Islet precursor cell (in vitro differentiated cells): ENCODE measurements at regions not wholly inside any gene's neighbourhood (a gene's known extent, or its start where the extent isn't known, plus 50 kb on each side); places are given as distances from the start of the nearest gene placed in this dataset.

Experiments
- DNase-seq: peaks from one replicate; pipeline ENCODE4 v3.0.0-alpha.2; 2018

- DNase-seq = peak; percentile 42
Measured at GRCh38 chr22:49519117-49519737, 308.4 kb downstream of the BRD1 start.

GRCh38 chr22:49518436-49518970 is 309.2 kb downstream of the BRD1 start:
- DNase-seq = peak; percentile 37

DNA sequence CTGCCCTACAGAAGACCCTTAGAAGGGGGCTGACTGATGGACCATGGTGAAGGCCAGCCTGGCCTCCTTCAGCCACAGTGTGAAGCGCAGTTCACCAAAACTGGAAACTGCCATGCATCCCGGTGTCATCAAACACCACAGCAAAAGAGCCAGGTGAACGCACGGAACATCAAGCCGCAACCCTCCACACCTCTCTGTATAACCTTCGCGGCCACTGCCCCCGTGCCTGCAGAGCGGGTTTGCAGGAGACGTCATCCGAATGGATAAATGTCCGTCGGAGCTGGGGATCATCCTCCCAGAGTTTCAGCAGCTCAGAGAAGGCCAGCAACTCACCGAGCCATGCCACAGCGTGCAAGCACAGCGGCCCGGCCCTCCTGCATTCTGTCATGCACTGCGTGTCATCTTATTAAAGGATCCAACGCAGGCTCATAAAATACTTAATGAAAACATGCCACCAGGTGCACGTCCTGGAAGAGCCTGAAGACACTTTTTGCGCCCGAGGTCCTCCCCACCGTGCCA is 309.9 kb downstream of the BRD1 start:
- peak; percentile 33 for DNase-seq

- peak; percentile 50 for DNase-seq
Measured at GRCh38 chr22:49517211-49517610, 310.5 kb downstream of the BRD1 start.

GRCh38 chr22:49515475-49515874 is 312.2 kb downstream of the BRD1 start:
- DNase-seq = peak; percentile 44

GRCh38 chr22:49514641-49515040 is 313.0 kb downstream of the BRD1 start:
- peak; percentile 17 for DNase-seq

- DNase-seq = peak; percentile 30
Measured at GRCh38 chr22:49514211-49514610, 313.5 kb downstream of the BRD1 start.

DNA sequence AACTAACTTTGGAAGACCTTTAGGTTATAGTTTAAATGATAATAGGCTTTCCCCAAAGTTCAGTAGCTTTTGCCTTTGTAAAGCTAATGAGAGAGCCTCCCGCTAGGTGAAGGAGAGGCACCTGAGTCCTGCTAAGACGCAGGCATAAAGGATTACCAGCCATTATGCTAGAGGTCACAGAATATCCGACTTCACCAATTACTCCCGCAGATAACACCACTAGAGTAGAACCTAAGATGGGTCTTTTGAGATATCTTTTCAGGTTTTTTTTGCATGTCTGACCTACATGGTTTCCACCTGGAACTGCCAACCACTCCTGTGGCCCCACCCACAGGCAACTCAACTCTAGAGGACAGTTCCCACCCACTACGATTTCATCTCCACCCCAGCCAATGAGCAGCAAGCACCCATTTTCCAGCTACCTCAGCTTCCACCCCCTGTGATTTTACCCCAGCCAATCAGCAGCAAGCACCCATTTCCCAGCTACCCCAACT is 314.3 kb downstream of the BRD1 start:
- peak; percentile 16 for DNase-seq

- DNase-seq = peak; percentile 20
Measured at GRCh38 chr22:49512487-49513165, 315.0 kb downstream of the BRD1 start.

DNA sequence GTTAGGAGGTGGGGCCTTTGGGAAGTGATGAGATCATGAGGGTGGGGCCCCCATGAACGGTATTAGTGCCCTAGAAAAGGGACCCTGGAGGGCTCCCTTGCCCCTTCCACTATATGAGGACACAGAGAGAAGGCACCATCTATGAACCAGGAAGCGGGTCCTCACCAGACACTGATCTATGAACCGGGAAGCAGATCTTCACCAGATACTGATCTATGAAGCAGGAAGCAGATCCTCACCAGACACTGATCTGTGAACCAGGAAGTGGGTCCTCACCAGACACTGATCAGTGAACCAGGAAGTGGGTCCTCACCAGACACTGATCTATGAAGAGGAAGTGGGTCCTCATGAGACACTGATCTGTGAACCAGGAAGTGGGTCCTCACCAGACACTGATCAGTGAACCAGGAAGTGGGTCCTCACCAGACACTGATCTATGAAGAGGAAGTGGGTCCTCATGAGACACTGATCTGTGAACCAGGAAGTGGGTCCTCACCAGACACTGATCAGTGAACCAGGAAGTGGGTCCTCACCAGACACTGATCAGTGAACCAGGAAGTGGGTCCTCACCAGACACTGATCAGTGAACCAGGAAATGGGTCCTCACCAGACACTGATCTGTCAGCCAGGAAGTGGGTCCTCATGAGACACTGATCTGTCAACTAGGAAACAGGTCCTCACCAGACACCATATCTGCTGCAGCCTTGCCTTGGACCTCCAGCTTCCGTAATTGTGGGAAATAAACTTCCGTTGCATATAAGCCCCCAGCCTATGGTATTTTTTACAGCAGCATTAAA is 316.1 kb downstream of the BRD1 start:
- DNase-seq = peak; percentile 7

DNA sequence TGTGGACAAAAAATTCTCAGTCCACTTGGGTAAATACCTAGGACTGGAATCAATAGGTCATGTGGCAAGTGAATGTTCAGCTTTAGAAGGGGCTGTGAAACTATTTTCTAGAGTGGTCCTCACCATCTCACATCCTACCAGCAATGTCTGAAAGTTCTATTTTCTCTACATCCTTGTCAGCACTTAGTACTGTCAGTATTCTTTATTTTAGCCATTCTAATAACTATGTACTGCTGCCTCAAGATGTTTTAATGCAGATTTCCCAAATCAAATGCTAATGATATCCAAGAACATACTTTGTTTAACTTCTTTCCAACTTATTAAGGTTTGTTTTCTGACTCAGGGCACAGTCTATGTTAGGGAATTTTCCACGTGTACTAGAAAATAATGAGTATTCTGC is 317.0 kb downstream of the BRD1 start:
- DNase-seq = no peak

- DNase-seq = no peak
Measured at GRCh38 chr22:49509016-49509415, 318.7 kb downstream of the BRD1 start.

- DNase-seq = peak; percentile 34
Measured at GRCh38 chr22:49508561-49508960, 319.1 kb downstream of the BRD1 start.

DNA sequence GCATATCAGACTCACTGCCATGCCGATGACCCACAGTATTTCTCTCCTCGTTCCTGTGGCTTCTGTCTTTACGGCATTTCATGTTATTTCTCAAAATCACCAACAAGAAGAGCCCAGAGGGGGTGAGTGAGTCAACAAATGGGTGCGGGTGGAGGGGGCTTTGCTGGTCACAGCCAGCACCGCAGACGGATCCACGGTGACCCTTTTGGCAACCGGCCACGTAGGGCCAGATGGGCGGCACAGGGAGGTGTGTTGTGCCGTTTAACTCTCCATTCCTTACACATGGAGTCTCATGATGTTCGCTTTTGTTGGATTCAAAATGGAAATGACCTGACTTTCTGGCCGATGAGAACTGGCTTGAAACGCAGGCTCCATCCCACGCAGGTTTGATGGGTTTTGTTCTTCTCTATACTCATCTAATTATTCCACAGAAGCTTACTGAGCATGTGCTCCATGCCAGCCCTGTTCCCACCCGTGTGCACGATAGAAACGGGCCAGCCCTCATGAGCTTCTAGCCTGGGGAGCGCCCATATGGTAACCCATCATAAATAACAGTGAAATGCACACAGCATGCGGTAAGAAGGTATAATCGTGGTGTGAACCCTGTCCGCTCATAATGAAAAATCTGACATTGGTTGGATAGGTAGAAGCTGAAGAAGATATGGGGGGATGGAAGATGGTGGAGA is 319.9 kb downstream of the BRD1 start:
- peak; percentile 29 for DNase-seq

DNA sequence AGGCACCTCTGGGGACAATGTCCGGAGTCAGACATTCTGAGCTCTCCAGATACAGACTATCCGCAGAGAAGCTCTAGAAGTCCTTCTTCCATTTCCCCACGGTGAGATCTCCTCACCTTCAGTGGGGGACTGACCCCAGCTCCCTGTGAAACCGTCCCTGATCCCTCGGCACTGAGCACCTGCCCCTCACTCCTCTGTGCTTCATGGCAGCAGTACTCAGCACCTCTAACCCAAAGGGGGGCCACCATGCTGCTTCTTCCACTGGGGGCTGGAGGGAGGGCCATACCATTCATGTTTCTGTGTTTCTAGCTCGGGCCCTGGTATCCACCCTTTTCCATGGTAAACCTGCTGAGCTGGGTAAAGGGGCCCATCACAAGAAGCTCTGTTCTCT is 321.7 kb downstream of the BRD1 start:
- no peak for DNase-seq

- DNase-seq = no peak
Measured at GRCh38 chr22:49505337-49506009, 322.2 kb downstream of the BRD1 start.

GRCh38 chr22:49503896-49504521 is 323.7 kb downstream of the BRD1 start:
- no peak for DNase-seq

GRCh38 chr22:49503321-49503720 is 324.4 kb downstream of the BRD1 start:
- DNase-seq = no peak

DNA sequence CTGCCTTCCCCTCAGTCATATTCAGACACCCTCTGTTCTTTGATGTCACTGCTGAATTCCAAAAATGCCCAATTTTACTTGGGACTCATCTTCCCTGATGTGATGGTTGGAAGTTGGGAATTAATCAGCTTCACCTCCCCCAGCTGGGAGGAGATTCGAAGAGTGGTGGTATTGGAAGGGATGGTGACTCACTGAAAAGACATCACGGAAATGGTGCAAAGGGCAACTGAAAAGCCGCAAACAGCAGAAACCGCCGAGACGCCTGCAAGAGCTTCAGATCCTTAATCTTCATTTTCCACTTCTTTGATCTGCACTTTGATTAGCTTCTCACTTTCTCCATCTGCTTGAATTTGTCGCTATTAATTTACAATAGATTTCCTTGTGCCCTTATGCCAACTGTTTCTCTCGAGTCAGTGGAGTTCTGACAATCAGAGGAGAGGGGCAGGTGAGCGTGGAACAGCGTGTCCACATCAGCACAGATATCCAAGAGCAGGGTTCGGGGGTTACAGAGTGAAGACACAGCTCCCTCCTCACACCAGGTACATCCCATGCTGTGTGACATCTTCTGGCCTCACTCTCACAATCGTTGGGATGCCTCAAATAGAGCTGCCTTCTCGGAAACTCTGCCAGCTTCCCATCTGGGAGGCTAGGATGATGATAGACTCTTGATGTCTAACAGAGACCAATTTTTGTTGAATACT is 325.4 kb downstream of the BRD1 start:
- DNase-seq = peak; percentile 74

- DNase-seq = no peak
Measured at GRCh38 chr22:49500942-49501395, 326.7 kb downstream of the BRD1 start.

DNA sequence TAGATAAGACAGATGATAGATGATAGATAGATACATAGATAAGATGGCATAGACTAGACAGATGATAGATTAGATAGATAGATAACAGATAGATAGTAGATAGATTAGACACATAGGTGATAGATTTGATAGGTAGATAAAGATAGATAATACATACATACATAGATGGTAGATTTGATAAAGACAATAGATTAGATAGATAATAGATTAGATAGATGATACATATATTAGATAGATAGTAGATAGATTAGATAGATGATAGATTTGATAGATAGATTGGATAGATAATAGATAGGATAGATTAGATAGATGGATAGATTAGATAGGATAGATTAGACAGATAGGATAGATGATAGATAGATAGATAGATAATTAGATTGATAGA is 327.6 kb downstream of the BRD1 start:
- DNase-seq = no peak
